IPS-18a (cell line): ENCODE measurements at regions not wholly inside any gene's neighbourhood (a gene's known extent, or its start where the extent isn't known, plus 50 kb on each side); places are given as distances from the start of the nearest gene placed in this dataset.

Experiments used
- H3K27ac ChIP-seq: one replicate; pipeline ENCODE4 v1.5.1; 2013; ENCODE audit warnings: low read length
- H3K27me3 ChIP-seq: one replicate; pipeline ENCODE4 v1.6.1; 2013; ENCODE audit warnings: mild to moderate bottlenecking, low read length; ENCODE audit not compliant: control insufficient read depth, insufficient read depth
- H3K36me3 ChIP-seq: one replicate; pipeline ENCODE4 v1.6.1; 2013; ENCODE audit warnings: low read depth, low read length; ENCODE audit not compliant: control insufficient read depth
- H3K4me1 ChIP-seq: one replicate; pipeline ENCODE4 v1.6.1; 2013; ENCODE audit warnings: low read depth, low read length; ENCODE audit not compliant: control insufficient read depth
- H3K4me3 ChIP-seq: one replicate; pipeline ENCODE4 v1.5.1; 2013; ENCODE audit warnings: low read length
- H3K9ac ChIP-seq: one replicate; pipeline ENCODE4 v1.6.1; 2013; ENCODE audit warnings: mild to moderate bottlenecking, low read length, moderate library complexity
- H3K9me3 ChIP-seq: one replicate; pipeline ENCODE4 v1.6.1; 2013; ENCODE audit warnings: low read depth, low read length; ENCODE audit not compliant: control insufficient read depth

DNA sequence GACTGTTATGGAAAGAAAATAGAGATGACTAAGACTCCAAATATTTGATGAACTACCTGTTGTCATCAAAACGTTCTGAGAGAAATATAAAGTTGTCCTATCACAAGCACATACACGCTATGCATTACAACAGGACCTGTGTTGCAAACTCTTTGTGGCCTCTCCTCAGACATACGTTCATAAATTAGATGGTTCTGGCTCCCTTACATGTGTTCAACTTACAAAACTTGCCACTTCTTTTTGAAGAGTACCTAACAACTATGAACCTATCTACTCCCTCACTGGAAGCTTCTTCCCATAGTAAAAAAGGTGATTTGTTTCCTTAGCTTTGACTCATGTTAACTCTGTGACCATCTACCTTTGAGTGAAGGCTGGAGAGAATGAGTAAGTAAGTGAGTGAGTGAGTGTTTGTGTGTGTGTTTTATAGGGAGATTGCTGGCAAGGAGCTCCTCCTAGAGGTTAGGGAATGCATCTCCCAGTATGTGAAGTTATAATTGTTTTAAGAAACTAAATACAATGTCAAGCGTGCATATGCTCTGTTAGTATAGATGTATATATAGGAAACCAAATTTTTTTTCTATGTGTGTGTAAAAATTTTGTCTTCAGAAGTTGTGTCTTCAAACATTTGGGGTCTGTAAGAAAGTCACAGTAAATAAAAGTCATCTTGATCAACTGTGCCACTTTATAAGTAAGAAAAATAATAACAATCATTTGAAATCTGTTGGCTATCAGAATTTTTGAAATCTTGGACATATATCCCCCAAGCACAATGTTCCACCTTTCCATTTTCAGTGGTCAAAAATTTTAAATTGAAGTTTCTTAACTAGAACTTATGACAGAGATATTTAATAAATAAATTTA is 1211.1 kb upstream of the GJE1 start:
- Histone ChIP-seq H3K4me3 (no peak overlapping the region), H3K9me3 (no peaks in the 10 kb centered on the region), H3K9ac (no peak overlapping the region), H3K27ac (no peak overlapping the region), H3K36me3 (no peaks in the 10 kb centered on the region), H3K27me3 (no peaks in the 10 kb centered on the region), H3K4me1 (peaks cover 3% of the 10 kb centered on the region)

DNA sequence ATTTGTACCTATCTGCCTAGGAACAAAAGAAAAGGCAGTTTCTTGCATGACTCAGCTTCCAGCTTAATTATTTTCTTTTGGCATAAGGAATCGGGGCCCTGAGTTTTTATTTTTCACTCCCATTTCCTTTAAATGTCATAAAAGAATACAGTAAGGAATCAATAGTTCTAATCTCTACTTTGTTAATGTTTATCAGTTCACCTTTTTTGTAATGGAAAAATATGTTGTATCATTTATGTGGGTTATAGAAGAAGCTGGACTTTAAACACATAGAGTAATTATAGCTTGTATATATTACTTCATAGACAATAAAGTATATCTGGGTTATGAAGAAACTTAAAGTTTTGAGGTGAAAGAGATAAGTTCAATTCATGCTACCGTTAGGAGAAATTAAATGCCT is 1214.8 kb upstream of the GJE1 start:
- H3K27me3 ChIP-seq = no peaks in the 10 kb centered on the region
- no peak overlapping the region for H3K9ac ChIP-seq
- no peak overlapping the region for H3K4me3 ChIP-seq
- H3K27ac ChIP-seq = no peak overlapping the region
- H3K36me3 ChIP-seq = no peaks in the 10 kb centered on the region
- H3K9me3 ChIP-seq = no peaks in the 10 kb centered on the region
- peaks cover 3% of the 10 kb centered on the region for H3K4me1 ChIP-seq

DNA sequence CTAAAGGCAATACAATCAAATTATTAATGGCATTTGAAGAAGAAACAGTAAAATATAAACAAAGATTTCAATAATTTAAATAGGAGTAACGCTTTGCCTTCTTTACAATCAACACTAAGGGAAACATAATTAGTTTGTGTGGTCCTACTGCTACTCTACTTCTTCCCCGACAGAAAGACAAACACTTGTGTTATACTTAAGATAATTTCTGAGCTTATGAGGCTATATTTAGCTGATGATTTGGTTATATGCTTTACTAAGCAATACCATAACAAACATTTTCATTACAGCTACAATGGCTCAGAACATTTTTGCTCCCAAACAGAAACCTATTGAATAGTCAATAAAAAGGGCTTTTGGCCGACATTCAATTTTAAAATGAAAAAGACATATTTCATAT is 1217.2 kb upstream of the GJE1 start:
- Histone ChIP-seq H3K4me1 (no peaks in the 10 kb centered on the region), H3K4me3 (no peak overlapping the region), H3K27me3 (no peaks in the 10 kb centered on the region), H3K9me3 (no peaks in the 10 kb centered on the region), H3K27ac (no peak overlapping the region), H3K36me3 (no peaks in the 10 kb centered on the region), H3K9ac (no peak overlapping the region)

DNA sequence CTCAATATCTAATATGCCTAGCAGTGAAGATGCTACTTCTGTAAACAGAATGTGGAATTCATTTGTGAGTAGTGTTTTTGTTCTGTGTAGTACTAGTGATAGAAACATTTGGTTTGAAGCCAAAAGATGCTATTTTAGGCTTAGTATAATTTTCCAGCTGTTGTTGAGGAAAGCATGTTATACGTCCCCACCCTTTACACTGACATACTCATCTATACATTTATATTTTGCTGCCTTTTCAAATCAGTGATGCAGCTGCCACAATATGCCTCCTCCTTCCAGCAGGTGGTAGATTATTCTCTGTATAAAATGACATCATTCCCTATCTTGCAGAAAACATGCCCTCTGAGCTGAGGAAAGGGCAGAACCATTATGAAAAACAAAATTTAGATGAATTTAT is 1217.6 kb upstream of the GJE1 start:
- Histone ChIP-seq H3K27me3 (no peaks in the 10 kb centered on the region), H3K36me3 (no peaks in the 10 kb centered on the region), H3K27ac (no peak overlapping the region)

DNA sequence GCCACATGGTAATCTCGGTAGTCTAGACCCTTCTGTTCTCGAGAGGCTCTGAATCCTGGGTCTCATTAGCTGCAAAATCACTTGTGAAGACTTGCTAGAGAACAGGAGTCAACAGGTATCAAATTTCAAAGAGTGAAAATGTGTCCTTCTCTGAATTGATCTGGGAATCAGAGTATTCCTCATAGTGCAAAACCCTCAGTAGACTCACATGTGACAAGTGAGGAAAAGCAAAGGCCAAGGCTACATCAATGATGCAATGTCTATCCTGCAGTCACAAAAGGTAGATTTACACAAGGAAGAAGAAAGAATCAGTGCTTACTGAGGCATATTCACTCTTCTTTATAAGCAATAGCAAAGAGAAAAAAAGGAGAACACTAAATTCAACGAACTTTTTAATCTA is 1220.0 kb upstream of the GJE1 start:
- no peak overlapping the region for H3K4me3 ChIP-seq
- no peaks in the 10 kb centered on the region for H3K9me3 ChIP-seq
- no peaks in the 10 kb centered on the region for H3K27me3 ChIP-seq
- no peaks in the 10 kb centered on the region for H3K4me1 ChIP-seq
- H3K27ac ChIP-seq = no peak overlapping the region
- H3K36me3 ChIP-seq = no peaks in the 10 kb centered on the region
- H3K9ac ChIP-seq = no peak overlapping the region

More for the DNA sequence above, 1217.6 kb upstream of the GJE1 start:
- no peaks in the 10 kb centered on the region for H3K4me1 ChIP-seq
- H3K9ac ChIP-seq = no peak overlapping the region
- no peak overlapping the region for H3K4me3 ChIP-seq
- no peaks in the 10 kb centered on the region for H3K9me3 ChIP-seq

DNA sequence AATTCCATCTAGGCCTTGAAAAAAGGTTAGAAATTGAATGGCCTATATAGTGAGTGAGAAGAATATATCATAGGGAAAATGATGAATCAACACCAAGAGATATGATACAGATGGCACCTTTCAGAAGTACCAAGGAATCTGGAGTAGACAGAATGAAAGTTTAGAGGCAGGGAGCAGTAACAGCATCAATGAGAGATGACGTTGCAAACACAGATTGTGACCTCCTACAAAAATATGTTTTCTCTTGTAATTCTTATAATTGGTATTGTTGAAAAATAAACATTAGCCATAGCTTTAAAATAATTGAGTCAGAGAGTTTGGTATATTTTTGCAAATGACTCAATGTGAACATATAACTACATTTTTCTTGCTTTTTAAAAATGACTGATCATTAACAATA is 1223.1 kb upstream of the GJE1 start:
- H3K4me3 ChIP-seq = no peak overlapping the region
- H3K27ac ChIP-seq = no peak overlapping the region
- no peaks in the 10 kb centered on the region for H3K36me3 ChIP-seq
- no peaks in the 10 kb centered on the region for H3K27me3 ChIP-seq
- H3K9me3 ChIP-seq = no peaks in the 10 kb centered on the region
- no peaks in the 10 kb centered on the region for H3K4me1 ChIP-seq
- H3K9ac ChIP-seq = no peak overlapping the region

DNA sequence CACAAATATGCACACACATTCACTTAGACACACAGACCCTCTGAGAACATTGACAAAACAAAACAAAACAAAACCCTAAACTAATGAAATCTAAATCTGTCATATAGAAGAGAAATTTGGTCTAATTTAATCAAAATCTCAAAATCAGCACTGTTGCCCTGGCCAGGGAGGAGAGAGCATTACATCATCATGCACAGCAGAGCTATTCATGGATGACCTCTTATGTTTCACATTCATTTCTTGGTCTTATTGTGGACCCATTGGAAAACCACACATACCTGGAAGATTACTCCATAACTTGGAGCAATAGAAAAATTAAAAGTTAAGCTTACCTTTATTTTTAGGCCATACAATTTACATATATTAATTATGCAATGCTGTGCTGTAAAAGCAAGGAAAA is 1223.6 kb upstream of the GJE1 start:
- H3K27me3 ChIP-seq = no peaks in the 10 kb centered on the region
- H3K27ac ChIP-seq = no peak overlapping the region

DNA sequence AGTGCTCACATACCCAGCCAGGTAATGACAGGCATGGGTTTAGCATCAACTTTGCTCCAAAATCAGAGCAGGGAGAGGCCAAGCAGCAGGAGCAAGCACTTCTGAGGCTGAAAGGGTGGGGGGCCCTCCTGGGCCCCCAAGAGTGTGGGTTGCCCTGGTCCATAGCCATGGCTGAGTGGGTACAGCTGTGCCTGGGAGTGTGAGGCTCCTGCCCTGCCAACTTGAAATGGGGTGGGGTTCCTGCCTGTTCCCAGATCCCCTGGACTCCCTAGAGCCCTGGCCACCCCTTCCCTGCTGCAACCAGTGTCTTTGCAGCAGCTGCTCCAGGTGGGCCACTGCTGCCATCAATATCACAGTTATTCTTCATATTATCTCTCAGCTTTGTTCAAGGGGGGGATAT is 1224.2 kb upstream of the GJE1 start:
- Histone ChIP-seq H3K27ac (no peak overlapping the region), H3K9me3 (no peaks in the 10 kb centered on the region), H3K4me1 (no peaks in the 10 kb centered on the region), H3K9ac (no peak overlapping the region), H3K4me3 (no peak overlapping the region), H3K36me3 (no peaks in the 10 kb centered on the region), H3K27me3 (no peaks in the 10 kb centered on the region)

More for the DNA sequence above, 1223.6 kb upstream of the GJE1 start:
- Histone ChIP-seq H3K9me3 (no peaks in the 10 kb centered on the region), H3K4me3 (no peak overlapping the region), H3K9ac (no peak overlapping the region), H3K36me3 (no peaks in the 10 kb centered on the region), H3K4me1 (no peaks in the 10 kb centered on the region)

DNA sequence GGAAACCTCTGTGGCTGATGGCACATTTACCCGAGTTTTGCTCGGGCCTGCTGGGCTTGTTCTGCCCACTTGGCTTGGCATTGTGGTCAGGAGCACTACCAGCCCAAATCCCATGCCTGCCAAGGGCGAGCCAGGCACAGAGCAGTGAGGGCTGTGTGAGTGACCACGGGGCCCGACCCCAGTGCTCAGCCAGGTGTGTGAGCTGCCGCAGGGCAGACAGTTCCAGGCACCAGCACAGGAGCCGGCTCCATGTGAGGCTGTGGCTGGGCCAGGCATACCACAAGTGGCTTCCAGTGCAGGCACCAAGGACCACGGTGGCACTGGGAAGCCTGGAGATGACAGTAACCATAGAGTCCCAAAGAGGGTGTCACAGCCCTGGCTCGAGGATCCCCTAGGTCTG is 1225.5 kb upstream of the GJE1 start:
- H3K4me1 ChIP-seq = no peaks in the 10 kb centered on the region
- no peak overlapping the region for H3K9ac ChIP-seq
- no peak overlapping the region for H3K27ac ChIP-seq
- no peaks in the 10 kb centered on the region for H3K9me3 ChIP-seq
- H3K27me3 ChIP-seq = no peaks in the 10 kb centered on the region
- no peaks in the 10 kb centered on the region for H3K36me3 ChIP-seq
- H3K4me3 ChIP-seq = no peak overlapping the region

DNA sequence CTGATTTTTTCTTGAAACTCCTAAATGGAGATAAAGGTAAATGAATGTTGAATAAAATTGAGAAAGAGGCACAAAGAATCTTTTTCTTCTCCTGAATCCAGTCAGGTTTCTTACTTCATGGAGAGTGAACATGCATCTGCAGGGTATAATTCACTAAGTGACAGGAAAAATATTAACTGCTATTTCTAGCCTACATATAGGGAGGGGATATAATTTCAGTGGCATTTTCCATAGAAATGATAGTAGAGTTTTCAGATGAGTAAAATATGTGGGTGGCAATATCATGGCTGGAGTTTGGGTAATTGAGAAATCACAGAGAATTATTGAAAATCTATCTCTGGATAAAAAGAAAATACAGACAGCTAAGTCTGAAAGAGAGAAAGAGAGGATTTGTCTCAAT is 1227.0 kb upstream of the GJE1 start:
- H3K36me3 ChIP-seq = no peaks in the 10 kb centered on the region
- no peak overlapping the region for H3K27ac ChIP-seq
- no peak overlapping the region for H3K9ac ChIP-seq
- H3K4me1 ChIP-seq = no peaks in the 10 kb centered on the region
- H3K27me3 ChIP-seq = no peaks in the 10 kb centered on the region
- H3K9me3 ChIP-seq = peaks cover 6% of the 10 kb centered on the region
- no peak overlapping the region for H3K4me3 ChIP-seq

DNA sequence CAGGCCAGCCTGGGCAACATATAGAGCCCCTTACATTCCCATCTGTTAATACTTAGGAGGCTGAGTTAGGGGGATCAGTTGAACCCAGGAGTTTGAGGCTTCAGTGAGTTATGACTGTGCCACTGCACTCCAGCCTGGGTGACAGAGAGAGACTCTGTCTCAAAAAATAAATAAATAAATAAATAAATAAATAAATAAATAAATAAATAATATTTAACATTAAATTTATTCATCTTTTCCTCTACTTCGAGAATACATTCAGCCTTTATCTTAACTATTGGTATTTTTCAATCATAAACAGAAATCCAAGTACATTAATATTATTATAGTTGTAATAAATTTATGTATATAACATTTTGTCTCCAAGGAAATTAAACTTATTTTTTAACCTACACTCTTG is 1227.7 kb upstream of the GJE1 start:
- Histone ChIP-seq H3K4me1 (no peaks in the 10 kb centered on the region), H3K36me3 (no peaks in the 10 kb centered on the region), H3K27ac (no peak overlapping the region), H3K27me3 (no peaks in the 10 kb centered on the region), H3K9me3 (peaks cover 6% of the 10 kb centered on the region), H3K4me3 (no peak overlapping the region), H3K9ac (no peak overlapping the region)

DNA sequence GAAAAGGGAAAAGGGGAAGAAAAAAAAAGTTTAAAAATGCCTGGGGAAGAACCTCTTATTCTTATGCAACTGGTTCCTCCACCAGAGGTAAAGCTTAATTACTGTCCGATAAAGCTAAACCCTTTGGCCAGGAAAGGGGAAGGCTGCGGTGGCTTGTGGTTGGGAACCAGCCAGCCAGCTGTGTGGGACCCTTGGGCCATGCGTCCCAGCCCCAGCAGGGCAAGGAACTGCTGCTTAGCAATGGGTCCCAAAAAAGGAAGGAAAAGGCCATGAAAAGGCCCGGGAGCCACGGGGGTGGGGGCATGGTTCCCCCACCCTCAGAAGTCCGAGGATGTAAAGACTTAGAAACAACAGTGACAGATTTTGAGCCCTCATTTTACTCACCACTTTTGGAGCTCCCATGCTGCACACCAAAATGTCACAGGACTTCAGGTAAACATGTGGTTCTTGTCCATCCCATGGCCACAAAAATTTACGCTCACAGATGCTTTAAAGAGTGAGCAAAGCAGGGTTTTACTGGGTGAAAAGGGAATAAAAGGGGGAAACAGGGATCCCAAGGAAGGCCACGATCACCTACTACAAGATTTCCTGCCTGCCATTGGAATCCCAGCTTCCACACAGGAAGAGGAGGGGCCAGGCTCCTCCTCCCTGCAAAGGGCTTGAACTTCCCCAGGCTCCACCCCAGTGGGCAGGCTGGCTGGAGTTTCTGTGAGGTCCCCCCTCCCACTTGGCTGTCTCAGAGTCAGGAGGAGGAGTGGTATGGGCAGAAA is 1234.7 kb upstream of the GJE1 start:
- Histone ChIP-seq H3K27me3 (no peaks in the 10 kb centered on the region), H3K9ac (no peak overlapping the region), H3K9me3 (peaks cover 9% of the 10 kb centered on the region), H3K4me1 (no peaks in the 10 kb centered on the region), H3K27ac (no peak overlapping the region), H3K36me3 (no peaks in the 10 kb centered on the region), H3K4me3 (no peak overlapping the region)
